ENCODE measurements at regions not wholly inside any gene's neighbourhood (a gene's known extent, or its start where the extent isn't known, plus 50 kb on each side); places are given as distances from the start of the nearest gene placed in this dataset.

DNA sequence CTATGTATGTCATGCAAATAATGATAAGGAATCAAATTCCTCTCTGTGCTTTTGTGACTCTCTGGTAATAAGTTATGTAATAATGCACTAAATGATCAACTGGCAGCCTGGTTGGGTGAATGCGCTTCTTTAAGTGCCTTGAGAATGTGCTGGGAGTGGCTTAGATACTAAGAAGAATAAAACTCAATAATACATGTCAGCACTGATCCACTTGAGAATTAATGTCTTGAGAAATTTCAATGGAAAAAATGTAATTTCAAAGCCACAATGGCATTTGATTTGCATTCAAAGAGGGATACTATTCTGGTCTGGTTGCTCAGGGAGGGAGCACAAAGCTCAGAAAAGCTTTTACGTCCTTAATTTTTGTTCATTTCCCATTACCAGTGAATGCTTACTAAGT lies 137.7 kb upstream of the MMADHC start:
- CTCF ChIA-PET, result interaction anchor here (1.1 kb wide), 1 partner anchor 14 kb away, joined by 4 read pairs; no protein-coding TSS in a partner anchor
- no peak overlapping the region for H3K9ac ChIP-seq
- TF ChIP-seq TEAD4 (IDR thresholded peaks at IDR 0.05; ENCODE audit: borderline replicate concordance, insufficient read depth) (no peak), GATA2 (CRISPR knock-in tag; IDR thresholded peaks at IDR 0.05) (no peak), ELF1 (IDR thresholded peaks at IDR 0.05) (no peak), YY1 (IDR thresholded peaks at IDR 0.05; ENCODE audit: low read depth) (no peak), MXI1 (IDR thresholded peaks at IDR 0.05; ENCODE audit: low read depth, low read length) (no peak), JUND (IDR thresholded peaks at IDR 0.05) (no peak), EP300 (IDR thresholded peaks at IDR 0.05; ENCODE audit: borderline replicate concordance in 1 of 2, low read depth in 1 of 2, low read length in 1 of 2) (no peak), CHD2 (IDR thresholded peaks at IDR 0.05; ENCODE audit: low read length, partially characterized antibody) (no peak)
- TF ChIP-seq, protein P1, sequence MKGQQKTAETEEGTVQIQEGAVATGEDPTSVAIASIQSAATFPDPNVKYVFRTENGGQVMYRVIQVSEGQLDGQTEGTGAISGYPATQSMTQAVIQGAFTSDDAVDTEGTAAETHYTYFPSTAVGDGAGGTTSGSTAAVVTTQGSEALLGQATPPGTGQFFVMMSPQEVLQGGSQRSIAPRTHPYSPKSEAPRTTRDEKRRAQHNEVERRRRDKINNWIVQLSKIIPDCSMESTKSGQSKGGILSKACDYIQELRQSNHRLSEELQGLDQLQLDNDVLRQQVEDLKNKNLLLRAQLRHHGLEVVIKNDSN (IDR thresholded peaks at IDR 0.05; ENCODE audit: borderline replicate concordance, low read depth), result no peak
- TF ChIP-seq, protein P2, sequence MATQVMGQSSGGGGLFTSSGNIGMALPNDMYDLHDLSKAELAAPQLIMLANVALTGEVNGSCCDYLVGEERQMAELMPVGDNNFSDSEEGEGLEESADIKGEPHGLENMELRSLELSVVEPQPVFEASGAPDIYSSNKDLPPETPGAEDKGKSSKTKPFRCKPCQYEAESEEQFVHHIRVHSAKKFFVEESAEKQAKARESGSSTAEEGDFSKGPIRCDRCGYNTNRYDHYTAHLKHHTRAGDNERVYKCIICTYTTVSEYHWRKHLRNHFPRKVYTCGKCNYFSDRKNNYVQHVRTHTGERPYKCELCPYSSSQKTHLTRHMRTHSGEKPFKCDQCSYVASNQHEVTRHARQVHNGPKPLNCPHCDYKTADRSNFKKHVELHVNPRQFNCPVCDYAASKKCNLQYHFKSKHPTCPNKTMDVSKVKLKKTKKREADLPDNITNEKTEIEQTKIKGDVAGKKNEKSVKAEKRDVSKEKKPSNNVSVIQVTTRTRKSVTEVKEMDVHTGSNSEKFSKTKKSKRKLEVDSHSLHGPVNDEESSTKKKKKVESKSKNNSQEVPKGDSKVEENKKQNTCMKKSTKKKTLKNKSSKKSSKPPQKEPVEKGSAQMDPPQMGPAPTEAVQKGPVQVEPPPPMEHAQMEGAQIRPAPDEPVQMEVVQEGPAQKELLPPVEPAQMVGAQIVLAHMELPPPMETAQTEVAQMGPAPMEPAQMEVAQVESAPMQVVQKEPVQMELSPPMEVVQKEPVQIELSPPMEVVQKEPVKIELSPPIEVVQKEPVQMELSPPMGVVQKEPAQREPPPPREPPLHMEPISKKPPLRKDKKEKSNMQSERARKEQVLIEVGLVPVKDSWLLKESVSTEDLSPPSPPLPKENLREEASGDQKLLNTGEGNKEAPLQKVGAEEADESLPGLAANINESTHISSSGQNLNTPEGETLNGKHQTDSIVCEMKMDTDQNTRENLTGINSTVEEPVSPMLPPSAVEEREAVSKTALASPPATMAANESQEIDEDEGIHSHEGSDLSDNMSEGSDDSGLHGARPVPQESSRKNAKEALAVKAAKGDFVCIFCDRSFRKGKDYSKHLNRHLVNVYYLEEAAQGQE (IDR thresholded peaks at IDR 0.05; ENCODE audit: low read depth, low read length), result no peak
- TF ChIP-seq, protein P3, sequence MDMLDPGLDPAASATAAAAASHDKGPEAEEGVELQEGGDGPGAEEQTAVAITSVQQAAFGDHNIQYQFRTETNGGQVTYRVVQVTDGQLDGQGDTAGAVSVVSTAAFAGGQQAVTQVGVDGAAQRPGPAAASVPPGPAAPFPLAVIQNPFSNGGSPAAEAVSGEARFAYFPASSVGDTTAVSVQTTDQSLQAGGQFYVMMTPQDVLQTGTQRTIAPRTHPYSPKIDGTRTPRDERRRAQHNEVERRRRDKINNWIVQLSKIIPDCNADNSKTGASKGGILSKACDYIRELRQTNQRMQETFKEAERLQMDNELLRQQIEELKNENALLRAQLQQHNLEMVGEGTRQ (IDR thresholded peaks at IDR 0.05; ENCODE audit: borderline replicate concordance, low read depth, low read length), result no peak

DNA sequence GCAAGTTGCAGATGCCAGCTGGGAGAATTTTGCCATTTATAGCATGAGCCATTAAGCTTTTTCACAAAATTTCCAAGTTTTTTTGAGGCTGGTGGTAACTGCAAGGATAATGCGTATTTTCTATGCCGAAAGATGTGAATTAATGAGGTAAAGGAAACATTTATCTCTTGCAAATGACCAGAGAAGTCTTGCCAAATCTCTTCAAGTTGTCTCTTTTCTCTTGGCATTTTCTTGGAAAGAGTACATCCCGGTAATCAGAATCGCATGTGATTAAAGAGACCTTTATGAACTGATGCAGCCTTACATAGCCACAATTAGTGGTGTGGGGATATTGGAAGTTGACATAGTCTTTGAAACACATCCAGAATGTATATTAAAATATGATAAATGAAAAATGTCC lies 136.5 kb upstream of the MMADHC start:
- no peak for TF ChIP-seq GABPA (IDR thresholded peaks at IDR 0.05; ENCODE audit: low read depth)
- TF ChIP-seq TEAD4 (IDR thresholded peaks at IDR 0.05; ENCODE audit: borderline replicate concordance, insufficient read depth), result no peak
- TF ChIP-seq, protein P4, sequence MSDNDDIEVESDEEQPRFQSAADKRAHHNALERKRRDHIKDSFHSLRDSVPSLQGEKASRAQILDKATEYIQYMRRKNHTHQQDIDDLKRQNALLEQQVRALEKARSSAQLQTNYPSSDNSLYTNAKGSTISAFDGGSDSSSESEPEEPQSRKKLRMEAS (IDR thresholded peaks at IDR 0.05; ENCODE audit: low read depth), result no peak
- no peak for TF ChIP-seq GATA2 (CRISPR knock-in tag; IDR thresholded peaks at IDR 0.05)
- TF ChIP-seq YY1 (IDR thresholded peaks at IDR 0.05; ENCODE audit: low read depth), result no peak
- TF ChIP-seq MXI1 (IDR thresholded peaks at IDR 0.05; ENCODE audit: low read depth, low read length), result no peak
- H3K27me3 ChIP-seq (ENCODE audit: insufficient read depth), result no peaks in the 10 kb centered on the region
- no peaks in the 10 kb centered on the region for H3K36me3 ChIP-seq (replicated peaks in 1 of 2; ENCODE audit: control insufficient read depth in 1 of 2, insufficient read depth in 2 of 2, low read length in 1 of 2)
- peaks cover 0 to 5% of the 10 kb centered on the region in 2 experiments; a peak in 2 of 4 replicates for H3K4me1 ChIP-seq (ENCODE audit: control insufficient read depth in 1 of 2, insufficient read depth in 2 of 2, low read depth in 1 of 2, low read length in 1 of 2)
- ChIA-PET CTCF (no interaction called here), POLR2A (no interaction called here)
- H3F3A ChIP-seq (replicated peaks; ENCODE audit: insufficient read depth), result no peaks in the 10 kb centered on the region
- no peaks in the 10 kb centered on the region for H3K9me2 ChIP-seq
- H3K9ac ChIP-seq, result no peak overlapping the region
- H3K9me3 ChIP-seq, result no peaks in the 10 kb centered on the region
- no peak overlapping the region for H3K27ac ChIP-seq (ENCODE audit: low read depth in 2 of 2, low read length in 1 of 2)
- no peak overlapping the region for H3K4me3 ChIP-seq (ENCODE audit: low read depth in 2 of 2, low read length in 1 of 2)
- H3K79me2 ChIP-seq (ENCODE audit: insufficient read depth), result no peaks in the 10 kb centered on the region
- WGBS (ENCODE audit: low lambda C conversion rate), result 96% methylated on average over 4 of the region's 4 CpGs
- H3K4me2 ChIP-seq, result no peak overlapping the region
- no peak for DNase-seq
- H2AFZ ChIP-seq (ENCODE audit: low read depth), result no peak overlapping the region
- H4K20me1 ChIP-seq (ENCODE audit: insufficient read depth), result no peaks in the 10 kb centered on the region

More for the DNA sequence above, 137.7 kb upstream of the MMADHC start:
- no peak overlapping the region for H2AFZ ChIP-seq (ENCODE audit: low read depth)
- H3K4me1 ChIP-seq (ENCODE audit: control insufficient read depth in 1 of 2, insufficient read depth in 2 of 2, low read depth in 1 of 2, low read length in 1 of 2), result peaks cover 0 to 4% of the 10 kb centered on the region in 2 experiments; a peak in 2 of 4 replicates
- no peaks in the 10 kb centered on the region for H3K79me2 ChIP-seq (ENCODE audit: insufficient read depth)
- H3K36me3 ChIP-seq (replicated peaks in 1 of 2; ENCODE audit: control insufficient read depth in 1 of 2, insufficient read depth in 2 of 2, low read length in 1 of 2), result no peaks in the 10 kb centered on the region
- no peaks in the 10 kb centered on the region for H3K9me3 ChIP-seq
- POLR2A ChIA-PET, result no interaction called here
- 87% methylated on average over 2 of the region's 2 CpGs for WGBS (ENCODE audit: low lambda C conversion rate)
- no peak overlapping the region for H3K4me3 ChIP-seq (ENCODE audit: low read depth in 2 of 2, low read length in 1 of 2)
- no peak for DNase-seq
- no peaks in the 10 kb centered on the region for H4K20me1 ChIP-seq (ENCODE audit: insufficient read depth)
- no peak overlapping the region for H3K4me2 ChIP-seq
- no peak overlapping the region for H3K27ac ChIP-seq (ENCODE audit: low read depth in 2 of 2, low read length in 1 of 2)
- H3K27me3 ChIP-seq (ENCODE audit: insufficient read depth), result no peaks in the 10 kb centered on the region
- H3F3A ChIP-seq (replicated peaks; ENCODE audit: insufficient read depth), result no peaks in the 10 kb centered on the region
- no peaks in the 10 kb centered on the region for H3K9me2 ChIP-seq
